Right ventricle myocardium inferior (tissue), 1 donor: ENCODE measurements at regions not wholly inside any gene's neighbourhood (a gene's known extent, or its start where the extent isn't known, plus 50 kb on each side); places are given as distances from the start of the nearest gene placed in this dataset.

ENCODE experiments used
- ATAC-seq: fragments of 200-7000 bp; cut with Tn5 transposase; one replicate; pipeline ENCODE4 v1.9.1; 2020; ENCODE audit warnings: mild to moderate bottlenecking, moderate library complexity
- DNase-seq: peaks from one replicate; pipeline ENCODE4 v3.0.0; 2021; ENCODE audit errors: missing footprints
- intact Hi-C: fragments of 100-400 bp; cut with DNase I; formaldehyde crosslinking; loops from one replicate; pipeline ENCODE4 v1.11.0; 2022
- donor health status: DM: no; HTN: yes; CAD: no; lungs with severe emphysema.

DNA sequence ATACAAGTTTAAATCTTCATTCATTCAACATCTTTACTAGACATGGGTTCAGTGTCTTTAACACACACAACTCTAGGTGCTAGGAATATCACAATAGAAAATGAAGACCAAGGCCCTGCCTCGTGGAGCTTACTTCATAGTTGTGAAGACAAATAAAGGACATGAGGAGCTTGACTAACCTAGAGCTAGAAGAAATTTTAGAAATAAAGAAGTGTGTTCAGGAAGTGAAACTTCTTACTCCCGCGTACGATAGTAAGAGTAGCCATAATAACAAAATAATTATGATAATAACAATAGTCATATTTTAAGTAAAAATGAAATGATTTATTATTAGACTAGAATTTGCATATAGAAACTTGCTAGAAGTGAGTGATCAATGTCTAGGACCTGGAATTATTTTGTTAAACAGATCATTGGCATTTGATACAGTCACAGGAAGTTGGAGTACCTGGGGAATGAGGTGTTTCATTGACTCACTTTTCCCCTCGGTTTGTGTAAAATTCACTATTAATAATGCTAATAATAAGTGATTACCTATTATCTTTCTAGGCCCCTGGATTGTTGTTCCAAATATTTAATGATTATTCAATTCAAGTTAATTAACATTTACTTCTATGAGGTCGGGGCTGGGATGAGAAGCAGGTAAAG, 331.3 kb downstream of the NSG2 start:
- intact Hi-C loops = no loop called here
- ATAC-seq (no peak), DNase-seq (no peak)

DNA sequence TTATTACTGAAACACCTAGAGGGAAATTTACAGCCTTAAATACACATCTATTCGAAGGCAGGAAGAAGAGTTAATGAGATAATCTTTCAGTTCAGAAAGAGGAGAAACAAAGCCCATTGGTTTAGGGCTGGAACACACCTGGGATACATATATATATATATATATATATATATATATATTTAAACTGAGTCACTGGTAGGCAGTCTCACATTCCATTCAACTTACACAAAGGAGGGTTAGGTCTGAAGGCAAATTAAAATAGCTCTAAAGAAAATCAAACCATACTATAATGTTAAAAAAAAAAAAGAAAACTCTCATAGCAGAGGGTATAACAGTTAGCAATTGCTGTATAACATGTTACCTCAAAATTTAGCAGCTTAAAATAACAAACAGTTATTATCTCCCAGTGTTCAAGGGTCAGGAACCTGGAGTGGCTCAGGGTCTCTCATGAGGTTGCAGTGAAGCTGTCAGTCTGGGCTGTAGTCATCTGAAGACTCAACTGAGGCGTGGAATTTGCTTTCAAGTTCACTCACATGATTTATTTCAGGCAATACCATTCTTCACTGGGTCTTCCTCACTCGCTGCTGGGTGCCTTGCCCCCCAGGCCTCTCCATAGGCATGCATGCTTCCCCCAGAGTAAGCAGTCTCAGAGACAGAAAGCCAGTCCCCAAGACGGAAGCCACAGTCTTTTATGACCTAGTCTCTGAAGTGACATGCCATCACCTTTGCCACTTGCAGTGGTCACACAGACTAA, 332.8 kb downstream of the NSG2 start:
- no peak for DNase-seq
- intact Hi-C loops = no loop called here
- no peak for ATAC-seq

DNA sequence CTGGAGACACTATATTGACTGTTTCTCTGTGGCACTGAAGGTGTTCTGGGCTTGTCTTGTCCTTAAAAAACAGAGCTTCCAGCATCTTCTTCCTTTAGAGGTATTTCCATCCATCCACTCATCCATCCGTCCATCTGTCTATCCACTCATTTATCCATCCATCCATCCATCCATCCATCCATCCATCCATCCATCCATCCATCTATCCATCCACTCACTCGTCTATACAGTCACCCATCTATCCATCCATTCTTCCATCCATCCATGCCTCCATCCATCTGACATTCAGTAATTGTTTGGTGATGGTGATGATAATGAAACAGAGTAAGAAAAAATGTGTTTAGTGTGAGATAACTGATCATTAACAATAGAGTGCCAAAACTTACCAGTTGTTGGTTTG, 334.8 kb downstream of the NSG2 start:
- ATAC-seq (no peak), DNase-seq (no peak)
- intact Hi-C loops = no loop called here

DNA sequence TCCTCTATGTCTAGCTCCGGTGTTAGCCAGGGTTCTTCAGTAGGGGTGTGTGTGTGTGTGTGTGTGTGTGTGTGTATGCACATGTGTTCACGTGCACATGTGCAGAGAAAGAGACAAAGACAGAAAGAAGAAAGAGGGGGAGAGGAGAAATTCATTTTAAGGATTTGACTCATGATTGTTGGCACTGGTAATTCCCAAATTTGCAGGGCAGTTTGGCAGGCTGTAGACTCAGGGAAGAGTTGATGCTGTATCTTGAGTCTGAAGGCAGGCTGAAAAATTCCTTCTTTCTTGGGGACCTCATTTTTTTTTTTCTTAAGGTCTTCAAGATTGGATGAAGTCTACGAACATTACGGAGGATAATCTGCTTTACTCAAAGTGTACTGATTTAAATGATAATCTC, 335.7 kb downstream of the NSG2 start:
- DNase-seq (no peak), ATAC-seq (no peak)
- intact Hi-C loops = no loop called here

DNA sequence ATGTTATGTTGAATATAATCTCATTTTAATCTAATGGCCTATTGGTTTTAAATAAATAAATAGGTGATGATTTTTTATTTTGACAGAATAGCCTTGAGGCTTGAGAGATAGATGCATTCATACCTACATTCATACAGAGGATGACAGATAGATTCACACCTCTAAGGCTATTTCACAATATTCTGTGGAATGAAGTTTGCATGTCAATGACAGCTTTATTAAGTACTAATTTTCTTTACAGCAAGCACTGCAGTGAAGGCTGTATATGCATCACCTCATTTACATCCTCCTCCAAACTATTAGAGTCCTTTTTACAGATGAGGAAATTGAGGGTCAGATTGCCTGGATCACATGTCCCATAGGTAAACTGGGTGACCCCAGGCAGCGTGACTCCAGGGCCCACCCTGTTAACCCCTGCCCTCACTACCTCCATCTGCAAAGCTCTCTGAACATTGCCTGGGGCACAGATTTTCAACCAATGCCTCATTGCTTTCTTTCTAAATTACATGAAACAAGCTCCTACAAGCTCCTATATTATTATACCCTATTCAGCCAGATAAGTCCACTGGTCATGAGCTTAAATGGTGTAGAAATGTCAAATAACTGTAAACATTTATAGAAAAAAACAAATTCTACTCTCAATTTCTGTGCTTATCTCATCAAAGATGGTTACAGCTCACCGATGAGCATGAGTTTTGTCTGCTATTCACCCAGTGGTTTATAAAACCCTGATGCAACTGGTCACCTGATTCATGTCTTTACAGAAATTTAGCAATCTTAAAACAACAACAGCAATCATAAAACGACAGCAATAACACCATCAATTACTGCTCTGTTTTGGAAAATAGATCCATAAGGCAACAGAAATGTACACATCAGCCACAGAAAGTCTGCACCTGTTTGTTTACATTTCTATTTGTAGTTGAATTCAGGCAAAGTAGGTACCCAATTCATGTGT, 338.0 kb downstream of the NSG2 start:
- DNase-seq (no peak), ATAC-seq (no peak)
- intact Hi-C loops = no loop called here

DNA sequence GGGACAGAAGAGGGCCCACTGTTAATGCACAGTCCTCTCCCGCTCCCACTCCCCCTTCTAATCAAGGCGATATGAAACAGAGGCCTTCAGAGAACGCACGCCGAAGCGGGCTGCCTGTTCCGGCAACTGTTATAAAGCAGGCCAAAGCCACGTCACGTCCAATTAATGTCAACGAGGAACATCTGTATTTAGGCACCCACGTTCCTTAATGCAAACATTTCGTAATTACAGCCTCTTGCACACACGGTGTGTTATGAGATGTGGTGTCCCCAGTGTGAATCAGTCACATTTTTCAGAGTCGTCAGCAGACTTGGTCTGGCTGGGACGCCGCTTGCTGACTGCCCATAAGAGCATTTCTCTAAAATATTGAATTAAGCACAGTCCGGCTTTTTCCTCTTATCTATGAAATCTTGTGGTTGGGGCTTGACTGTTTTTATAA, 339.0 kb downstream of the NSG2 start:
- DNase-seq (no peak), ATAC-seq (no peak)

DNA sequence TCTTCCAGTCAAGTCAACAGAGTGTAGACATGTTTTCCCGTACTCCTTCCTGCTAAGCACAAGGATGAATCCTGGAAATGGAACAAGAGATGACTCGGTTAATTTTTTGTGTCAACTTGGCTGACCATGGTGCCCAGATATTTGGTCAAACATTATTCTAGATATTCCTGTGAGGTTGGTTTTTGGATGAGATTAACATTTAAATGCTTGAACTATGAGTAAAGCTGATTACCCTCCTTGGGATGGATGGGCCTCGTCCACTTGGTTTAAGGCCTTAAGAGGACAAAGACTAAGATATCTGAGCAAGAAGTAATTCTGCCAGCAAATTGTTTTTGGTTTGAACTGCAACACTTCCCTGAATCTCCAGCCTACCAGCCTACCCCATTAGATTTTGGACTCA, 338.1 kb upstream of the MSX2 start:
- no peak for DNase-seq
- no peak for ATAC-seq

More for the DNA sequence above, 339.0 kb downstream of the NSG2 start:
- intact Hi-C loops = no loop called here

DNA sequence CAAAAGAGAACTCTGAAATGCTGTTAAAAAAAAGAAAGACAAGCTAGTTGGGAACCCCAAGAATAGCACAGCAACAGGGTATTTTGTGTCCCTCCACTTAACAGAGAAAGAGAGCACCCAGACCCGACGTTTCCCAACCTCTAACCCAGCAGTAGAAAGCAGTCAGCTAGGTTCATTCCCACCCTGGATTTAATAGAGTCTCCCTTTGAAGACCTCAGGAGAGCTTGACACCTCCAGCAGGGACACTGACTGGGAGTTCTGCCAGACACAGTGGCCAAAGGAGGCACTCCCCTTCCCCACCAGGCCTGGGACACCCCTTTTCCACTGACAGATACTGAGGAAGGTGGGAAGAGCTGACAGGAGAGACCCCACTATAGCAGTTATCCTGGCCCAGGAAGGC, 337.5 kb upstream of the MSX2 start:
- DNase-seq (no peak), ATAC-seq (no peak)
- intact Hi-C loops = no loop called here

More for the DNA sequence above, 338.1 kb upstream of the MSX2 start:
- intact Hi-C loops = no loop called here

DNA sequence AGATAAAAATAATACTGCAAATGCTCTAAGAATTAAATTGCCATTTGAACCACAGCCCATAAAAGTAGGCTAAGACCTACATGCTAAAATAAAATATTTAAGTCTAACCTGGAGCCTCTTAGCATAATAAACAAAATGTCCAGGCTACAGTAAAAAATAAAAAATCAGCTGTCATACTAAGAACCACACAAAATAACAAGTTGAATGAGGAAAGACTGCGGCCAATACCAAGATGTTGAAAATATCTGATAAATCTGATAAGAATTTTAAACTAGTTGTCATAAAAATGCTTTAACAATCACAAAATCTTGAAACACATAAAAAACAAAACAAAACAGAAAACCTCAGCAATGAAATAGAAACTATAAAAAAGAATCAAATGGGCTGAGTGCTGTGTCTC, 336.9 kb upstream of the MSX2 start:
- intact Hi-C loops = no loop called here
- ATAC-seq (no peak), DNase-seq (no peak)

DNA sequence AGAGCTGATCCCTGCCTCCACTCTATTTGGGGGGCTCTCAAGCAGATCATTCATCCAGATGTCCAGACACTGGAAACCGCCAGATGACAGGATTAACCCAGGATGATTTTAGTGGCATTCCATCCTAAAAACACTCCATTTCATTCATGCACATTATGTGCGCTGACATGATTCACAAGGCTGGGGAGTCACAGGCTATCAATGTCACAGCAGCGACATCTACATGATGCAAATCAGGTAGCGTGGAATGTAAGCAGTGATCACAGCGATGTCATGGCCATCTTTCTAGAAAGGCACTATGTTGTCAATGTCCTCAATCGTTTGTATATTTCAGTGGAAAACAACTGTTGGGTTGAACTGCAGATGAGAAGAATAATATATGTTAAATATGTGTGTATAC, 331.5 kb upstream of the MSX2 start:
- DNase-seq (no peak), ATAC-seq (no peak)
- intact Hi-C loops = no loop called here

DNA sequence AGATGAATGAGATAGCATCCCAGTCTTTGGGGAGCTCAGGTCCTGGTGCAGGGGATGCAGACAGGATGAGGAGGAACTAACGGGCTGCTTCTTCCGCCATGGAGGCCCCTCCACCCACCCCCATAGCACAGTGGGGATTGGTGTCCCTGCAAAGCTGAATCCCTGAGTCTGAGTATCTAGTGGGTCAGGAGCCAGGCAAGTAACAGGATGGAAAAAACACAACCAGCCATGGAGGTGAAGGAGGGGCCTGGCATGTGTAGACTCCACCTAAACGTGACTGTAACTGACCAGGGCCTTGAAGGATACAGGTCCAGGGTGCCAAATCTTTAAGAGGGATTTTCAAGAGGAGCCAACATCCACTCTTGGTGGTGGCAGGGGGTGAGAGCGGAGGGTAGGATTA, 327.8 kb upstream of the MSX2 start:
- DNase-seq (no peak), ATAC-seq (no peak)
- intact Hi-C loops = no loop called here

DNA sequence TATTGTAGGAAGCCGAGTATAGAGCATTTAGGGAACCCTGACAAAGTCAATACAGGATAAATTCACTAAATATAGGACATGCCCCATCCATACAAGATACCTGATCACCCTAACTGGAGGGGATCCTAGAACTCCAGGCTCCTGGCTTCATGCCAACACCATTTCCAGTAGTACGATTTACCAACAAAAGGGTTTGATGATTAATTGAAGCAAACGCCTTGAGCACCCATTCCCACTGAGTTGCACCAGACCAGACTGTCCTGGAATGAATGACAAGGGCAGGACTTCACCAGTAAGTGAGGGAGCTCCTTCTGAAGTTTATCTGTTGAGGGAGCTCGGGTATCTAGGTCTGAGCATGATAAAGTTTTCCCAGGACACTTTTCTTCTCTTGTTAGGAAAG, 327.2 kb upstream of the MSX2 start:
- DNase-seq (no peak), ATAC-seq (no peak)
- intact Hi-C loops = no loop called here

DNA sequence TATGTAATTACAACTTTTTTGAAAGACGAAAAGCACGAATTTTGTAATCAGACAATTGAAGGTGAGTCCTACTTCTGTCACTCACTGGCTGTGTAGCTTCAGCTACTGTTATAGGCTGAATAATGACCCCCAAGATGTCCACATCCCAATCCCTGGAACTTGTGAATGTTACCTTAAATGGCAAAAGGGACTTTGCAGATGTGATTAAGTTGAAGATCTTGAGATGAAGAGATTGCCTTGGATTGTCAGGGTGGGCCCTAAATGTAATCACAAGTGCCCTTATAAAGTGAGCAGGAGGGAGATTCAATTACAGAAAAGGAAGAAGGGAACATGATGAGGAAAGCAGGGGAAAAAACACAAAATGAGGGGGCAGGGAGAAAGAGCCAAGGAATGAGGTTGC, 326.2 kb upstream of the MSX2 start:
- DNase-seq (no peak), ATAC-seq (no peak)
- intact Hi-C loops = no loop called here

DNA sequence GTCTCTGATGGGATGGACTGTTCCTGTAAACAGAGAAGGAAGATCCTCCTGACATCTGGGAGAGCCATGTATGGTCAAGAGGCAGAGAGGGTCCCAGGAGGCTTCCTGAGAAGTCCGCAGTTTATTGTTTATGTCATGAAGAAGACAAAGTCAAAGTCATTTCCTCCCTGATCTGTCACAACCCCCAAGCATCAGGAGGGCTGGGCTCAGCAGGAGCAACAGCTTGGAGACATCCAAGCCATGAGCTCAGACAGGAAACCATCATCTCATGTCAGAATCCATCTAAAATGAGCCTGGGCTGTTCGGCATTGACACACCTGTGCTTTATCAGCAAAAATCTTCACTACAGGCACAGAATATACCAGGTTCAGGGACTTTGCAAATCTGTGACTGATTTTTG, 325.0 kb upstream of the MSX2 start:
- intact Hi-C loops = no loop called here
- no peak for ATAC-seq
- DNase-seq = no peak

DNA sequence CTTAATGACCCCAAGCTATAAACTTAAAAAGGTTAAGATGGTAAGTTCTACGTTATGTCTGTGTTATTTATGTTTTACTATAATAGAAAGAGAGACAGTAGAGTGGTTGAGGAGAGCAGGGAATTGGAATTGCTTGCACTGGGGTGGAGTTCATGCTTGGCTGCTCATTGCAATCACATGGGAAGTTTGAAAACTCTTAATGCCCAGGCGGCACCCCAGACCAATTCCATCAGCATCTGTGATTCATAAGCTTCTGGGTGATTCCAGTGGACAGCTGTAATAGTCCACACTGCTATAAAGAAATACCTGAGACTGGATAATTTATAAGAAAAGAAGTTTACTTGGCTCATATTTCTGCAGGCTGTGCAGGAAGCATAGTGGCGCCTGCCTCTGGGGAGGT, 323.9 kb upstream of the MSX2 start:
- intact Hi-C loops = no loop called here
- ATAC-seq = no peak
- no peak for DNase-seq

DNA sequence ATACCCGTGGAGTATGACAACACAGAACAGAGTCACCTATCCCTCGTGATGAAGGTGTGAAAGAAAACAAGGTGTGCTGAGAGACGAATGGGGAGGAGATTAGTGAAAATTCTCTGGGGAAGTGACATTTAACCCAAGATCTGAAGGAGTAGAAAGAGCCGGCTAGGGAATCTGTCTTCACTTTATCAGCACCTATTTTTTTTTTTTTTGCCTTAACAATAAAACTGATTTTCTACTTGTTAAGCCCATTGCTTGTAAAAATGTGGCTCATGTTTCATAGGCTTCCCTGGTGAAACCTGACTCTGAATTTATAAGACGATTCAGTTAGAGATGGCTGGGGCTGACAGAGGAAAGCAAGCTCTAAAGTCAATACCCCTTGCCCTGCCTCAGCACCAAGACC, 322.6 kb upstream of the MSX2 start:
- no peak for ATAC-seq
- intact Hi-C loops = no loop called here
- DNase-seq = no peak

DNA sequence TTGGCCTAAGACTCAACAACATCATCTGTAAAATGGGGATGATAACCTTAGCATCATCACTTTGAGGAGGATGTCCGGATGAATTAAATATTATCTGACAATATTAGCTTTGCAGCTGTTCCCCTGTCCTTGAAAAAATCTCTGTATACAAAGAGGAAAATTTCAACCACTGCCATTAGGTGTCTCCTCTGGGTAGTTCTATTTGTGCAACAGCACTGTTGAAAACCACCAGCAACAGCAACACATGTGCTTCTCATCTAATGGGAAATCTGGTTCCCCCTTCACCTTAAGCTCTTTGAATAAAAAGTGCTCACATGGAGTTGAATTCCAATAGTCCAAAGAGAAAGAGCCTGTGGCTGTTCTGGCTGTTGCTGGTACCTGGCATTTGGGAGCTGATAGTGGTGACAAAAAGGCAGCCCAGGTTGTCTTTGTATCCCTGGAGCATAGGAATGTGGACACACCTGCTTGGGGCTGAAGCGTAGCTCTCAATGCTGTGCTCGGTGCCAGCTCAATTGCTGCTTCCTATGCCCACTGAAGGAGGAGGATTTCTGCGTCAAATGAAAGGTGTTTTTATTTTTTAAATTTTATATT, 322.1 kb upstream of the MSX2 start:
- no peak for ATAC-seq
- DNase-seq = no peak
- intact Hi-C loops = no loop called here

DNA sequence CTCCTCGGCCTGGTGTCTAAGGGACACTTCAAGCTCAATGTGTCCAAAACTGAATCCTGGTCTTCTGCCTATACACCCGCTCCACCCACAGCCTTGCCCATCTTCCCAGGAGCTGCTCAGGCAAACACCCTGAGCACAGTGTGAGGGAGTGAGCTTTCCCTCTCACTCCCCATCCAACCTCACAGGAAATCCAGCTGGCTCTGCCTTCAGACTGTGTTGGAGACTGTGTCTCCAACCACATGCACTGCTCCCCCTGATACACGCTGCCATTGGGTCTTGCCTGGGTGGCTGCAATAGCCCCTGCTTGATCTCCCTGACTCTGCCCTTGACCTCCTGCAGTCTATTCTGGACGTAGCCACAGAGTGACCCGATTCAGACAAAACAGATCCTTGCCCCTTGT, 319.5 kb upstream of the MSX2 start:
- intact Hi-C loops = no loop called here
- ATAC-seq (no peak), DNase-seq (no peak)

DNA sequence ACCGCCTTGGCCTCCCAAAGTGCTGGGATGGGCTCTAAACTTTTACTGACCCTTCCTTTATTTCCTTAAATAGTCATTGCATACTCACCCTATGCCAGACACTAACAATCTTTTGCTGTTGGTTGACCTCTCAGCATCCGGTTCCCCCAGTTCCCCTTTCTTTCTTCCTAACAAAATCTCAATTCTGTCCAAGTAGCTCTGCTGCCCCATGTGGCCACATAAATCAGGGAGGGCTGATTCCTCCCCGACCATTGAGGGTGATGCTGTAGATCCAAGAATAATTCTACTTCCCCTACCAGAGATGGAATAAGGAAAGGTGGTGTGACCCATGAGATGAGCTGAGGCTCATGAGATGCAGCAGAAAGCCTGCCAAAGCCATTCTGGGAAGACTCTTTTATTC, 315.3 kb upstream of the MSX2 start:
- DNase-seq (no peak), ATAC-seq (no peak)
- intact Hi-C loops = no loop called here
